T-helper 2 cell treated with Interferon-gamma antibody and Interleukin-4, amounts not matched to agents 100 ng/mL and 5 ng/mL, for 36 hours (primary cell): ENCODE measurements at regions not wholly inside any gene's neighbourhood (a gene's known extent, or its start where the extent isn't known, plus 50 kb on each side); places are given as distances from the start of the nearest gene placed in this dataset.
"Not testable (repeated sequence)": the region's sequence is repeated elsewhere in the genome, so short reads cannot be mapped to it uniquely, and the experiment has no call there.

ENCODE experiments used
- intact Hi-C: fragments of 100-400 bp; cut with micrococcal nuclease; formaldehyde crosslinking; loops from one replicate; pipeline ENCODE4 v1.15.1; 2023

- intact Hi-C loops: no loop called here
Observed at GRCh38 chr9:117775591-117775990, 71.4 kb downstream of the TLR4 start.

- intact Hi-C loops: no loop called here
Observed at GRCh38 chr9:117777823-117778222, 73.6 kb downstream of the TLR4 start.

DNA sequence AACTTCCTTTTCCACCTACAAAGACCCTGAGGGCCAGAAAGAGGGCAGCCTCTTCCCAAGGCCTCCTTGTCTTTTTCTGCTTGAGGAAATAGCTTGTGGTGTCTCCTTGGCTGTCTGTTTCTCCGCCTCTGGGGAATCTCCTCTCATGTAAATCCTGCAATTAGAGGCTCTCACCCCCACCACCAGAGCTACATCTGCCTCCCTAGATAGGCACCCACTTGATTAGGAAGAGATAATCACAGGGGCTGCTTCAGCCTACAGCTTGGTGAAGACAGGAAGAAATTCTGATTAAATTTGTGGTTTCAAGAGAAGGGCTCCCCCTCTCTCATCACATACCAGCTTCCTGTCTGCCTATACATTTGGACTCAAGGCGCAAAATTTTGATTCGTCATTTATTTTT is 75.6 kb downstream of the TLR4 start:
- intact Hi-C loops: loop anchor here (10.0 kb wide), 2 partner anchors 285 to 1585 kb away; partner anchors contain the start of gene BRINP1

- intact Hi-C loops: loop anchor here (1.0 to 10.0 kb wide), 6 partner anchors 43 to 1582 kb away; partner anchors contain the start of gene BRINP1
Observed at GRCh38 chr9:117782931-117783788, 79.0 kb downstream of the TLR4 start.

GRCh38 chr9:117783828-117784227 is 79.6 kb downstream of the TLR4 start:
- intact Hi-C loops: loop anchor here (1.0 to 10.0 kb wide), 6 partner anchors 42 to 1581 kb away; partner anchors contain the start of gene BRINP1

DNA sequence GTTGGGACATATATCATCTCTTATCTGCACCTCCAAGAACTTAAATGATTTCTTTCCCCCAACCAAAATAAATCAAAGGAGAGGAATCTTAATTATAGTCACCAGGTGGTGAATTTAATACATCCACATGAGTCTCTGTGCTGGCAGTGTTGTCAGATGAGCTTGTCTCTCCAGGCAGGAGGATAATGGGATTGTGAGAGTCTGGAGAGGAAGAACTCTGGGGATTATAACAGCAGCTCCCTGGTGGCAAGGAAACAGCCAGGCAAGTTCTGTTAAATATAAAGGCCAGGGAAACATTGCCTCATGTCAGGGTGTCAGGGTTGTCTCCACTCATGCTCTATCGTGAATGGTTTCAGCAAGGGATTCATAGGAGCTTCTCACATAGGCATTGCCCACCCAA is 80.8 kb downstream of the TLR4 start:
- intact Hi-C loops: loop anchor here (10.0 kb wide), 2 partner anchors 290 to 1580 kb away; partner anchors contain the start of gene BRINP1

DNA sequence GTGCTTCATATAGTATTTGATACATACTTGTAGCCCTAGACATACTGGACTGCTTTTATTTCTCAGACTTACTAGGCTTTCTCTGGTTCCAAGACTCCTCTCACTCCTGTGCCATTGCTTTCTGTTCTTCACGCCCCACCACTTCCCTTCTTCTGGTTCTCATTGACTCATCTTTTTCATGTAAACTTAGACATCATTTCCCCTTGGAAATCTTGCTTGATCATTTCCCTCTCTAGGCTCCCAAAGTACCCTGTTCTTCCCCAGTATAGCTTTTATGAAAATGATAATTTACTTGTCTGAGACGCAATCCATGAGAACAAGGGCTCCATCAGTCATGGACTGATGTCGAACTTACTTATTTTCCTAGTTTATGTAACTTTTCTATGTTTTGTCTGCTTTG is 83.5 kb downstream of the TLR4 start:
- intact Hi-C loops: loop anchor here (10.0 kb wide), 2 partner anchors 293 to 1577 kb away; partner anchors contain the start of gene BRINP1

GRCh38 chr9:117795271-117795670 is 91.1 kb downstream of the TLR4 start:
- intact Hi-C loops: no loop called here

DNA sequence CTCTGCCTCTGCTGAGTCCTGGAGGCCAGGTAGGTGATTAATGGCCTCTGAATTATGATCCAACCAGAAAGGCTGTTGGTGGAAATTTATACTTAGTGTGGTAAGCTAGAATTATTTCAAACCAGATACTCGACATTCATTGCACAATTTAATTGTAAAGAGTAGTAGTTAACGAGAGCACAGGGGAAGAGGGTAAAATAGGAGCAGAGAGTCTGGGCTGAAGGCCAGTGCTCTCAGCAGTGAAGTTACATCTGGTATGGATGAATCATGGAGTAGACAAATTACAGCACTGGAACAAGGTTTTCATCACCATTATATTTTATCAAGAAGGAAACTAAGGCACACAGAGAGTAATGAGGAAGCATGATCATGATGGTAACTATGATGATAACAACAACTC is 92.5 kb downstream of the TLR4 start:
- intact Hi-C loops: no loop called here

DNA sequence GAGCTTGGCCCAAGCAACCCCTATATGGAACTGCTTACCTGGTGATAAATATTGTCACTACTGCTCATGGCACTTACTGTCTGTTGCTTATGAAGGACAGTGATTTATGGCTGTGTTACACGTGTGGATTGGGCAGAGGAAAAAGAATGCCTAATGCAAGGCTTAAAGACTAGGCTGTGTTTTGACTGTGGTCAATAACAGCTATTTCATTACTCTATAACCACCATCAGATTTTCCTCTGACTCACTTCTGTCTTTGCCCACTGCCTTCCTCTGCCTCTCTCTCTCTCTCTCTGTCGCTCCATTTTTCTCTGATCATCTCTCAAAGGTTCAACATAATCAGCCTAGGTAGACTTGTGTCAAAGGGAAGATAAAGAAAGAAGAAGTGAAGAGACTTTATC is 96.2 kb downstream of the TLR4 start:
- intact Hi-C loops: no loop called here

GRCh38 chr9:117809751-117810150 is 105.5 kb downstream of the TLR4 start:
- intact Hi-C loops: no loop called here

GRCh38 chr9:117815315-117815714 is 111.1 kb downstream of the TLR4 start:
- intact Hi-C loops: no loop called here

DNA sequence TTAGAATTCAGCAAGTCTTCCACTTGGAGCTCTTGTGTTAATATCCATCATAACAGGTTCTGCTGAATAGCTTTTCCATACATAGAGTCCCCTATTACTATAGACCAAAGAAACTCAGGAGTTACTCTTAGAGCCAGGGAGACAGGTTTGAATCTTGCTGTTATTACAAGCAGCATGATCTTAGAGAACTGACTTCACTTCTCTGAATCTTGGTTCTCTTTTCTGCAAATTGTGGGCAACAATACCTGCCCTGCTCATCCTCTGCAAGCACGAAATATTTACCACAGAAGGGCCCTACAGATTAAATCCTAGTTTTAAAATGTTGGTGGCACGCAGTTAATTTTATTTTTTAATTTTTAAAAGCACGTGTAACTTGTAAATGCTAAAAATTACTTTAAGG is 111.7 kb downstream of the TLR4 start:
- intact Hi-C loops: no loop called here

- intact Hi-C loops: no loop called here
Observed at GRCh38 chr9:117821954-117822353, 117.8 kb downstream of the TLR4 start.

GRCh38 chr9:117823576-117823975 is 119.4 kb downstream of the TLR4 start:
- intact Hi-C loops: no loop called here

- intact Hi-C loops: loop anchor here (1.0 kb wide), 1 partner anchor 42 kb away; no protein-coding TSS in a partner anchor
Observed at GRCh38 chr9:117825609-117826347, 121.6 kb downstream of the TLR4 start.

- intact Hi-C loops: loop anchor here (1.0 kb wide), 1 partner anchor 44 kb away; no protein-coding TSS in a partner anchor
Observed at GRCh38 chr9:117826837-117827236, 122.6 kb downstream of the TLR4 start.

GRCh38 chr9:117827456-117827855 is 123.3 kb downstream of the TLR4 start:
- intact Hi-C loops: no loop called here

- intact Hi-C loops: no loop called here
Observed at GRCh38 chr9:117828466-117828865, 124.3 kb downstream of the TLR4 start.

- intact Hi-C loops: no loop called here
Observed at GRCh38 chr9:117835798-117836197, 131.6 kb downstream of the TLR4 start.

DNA sequence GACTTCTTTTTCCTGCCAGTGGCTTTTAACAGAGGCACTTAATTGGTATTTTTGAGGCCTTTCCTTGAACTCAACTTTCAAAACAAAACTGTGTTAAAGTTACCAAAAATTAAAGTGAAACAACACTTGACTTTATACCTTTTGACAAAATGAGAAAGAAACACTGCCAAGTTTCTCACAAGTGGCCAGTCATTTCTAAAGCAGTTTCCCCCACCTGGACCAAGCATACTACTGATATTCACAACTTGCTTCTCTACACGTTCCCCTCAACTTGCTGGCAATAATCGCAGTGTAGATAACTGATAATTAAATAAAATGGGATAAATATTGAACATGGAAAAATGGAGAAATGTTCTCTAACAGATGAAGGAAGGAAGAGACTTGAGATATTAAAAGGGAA is 135.7 kb downstream of the TLR4 start:
- intact Hi-C loops: no loop called here

GRCh38 chr9:117851836-117852461 is 147.7 kb downstream of the TLR4 start:
- intact Hi-C loops: not testable (repeated sequence)
